Jurkat, Clone E6-1 (cell line): ENCODE measurements at regions not wholly inside any gene's neighbourhood (a gene's known extent, or its start where the extent isn't known, plus 50 kb on each side); places are given as distances from the start of the nearest gene placed in this dataset.

ENCODE experiments used
- DNase-seq: peaks from one replicate; pipeline ENCODE4 v3.0.0-alpha.2; 2011; ENCODE audit warnings: low read depth, low spot score
- H3K4me3 ChIP-seq: 2 replicates; pipeline ENCODE4 v1.5.1; 2011; ENCODE audit warnings: mild to moderate bottlenecking, low read length, control low read depth, moderate library complexity

DNA sequence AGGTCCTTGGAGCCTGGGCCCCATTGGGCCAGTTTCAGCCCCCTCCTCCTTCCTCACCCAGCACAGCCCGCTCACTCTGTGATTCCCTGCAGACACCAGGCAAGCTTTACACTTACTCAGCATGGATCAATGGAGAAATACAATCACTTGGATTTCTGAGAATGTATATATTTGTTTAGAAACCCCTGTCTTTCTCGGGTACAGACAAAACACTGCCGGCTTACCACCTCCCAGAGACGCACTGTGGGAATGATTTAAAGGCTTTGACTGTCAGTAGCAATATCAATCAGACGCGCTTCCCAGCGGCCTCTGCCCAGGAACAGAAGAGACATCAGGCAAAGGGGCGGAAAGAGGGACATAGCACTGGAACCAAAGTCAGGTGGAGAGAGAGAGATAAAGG lies 186.5 kb downstream of the MAFB start:
- no peak for DNase-seq
- no peak overlapping the region for H3K4me3 ChIP-seq

GRCh38 chr20:40499391-40499790 lies 189.6 kb downstream of the MAFB start:
- DNase-seq: no peak
- H3K4me3 ChIP-seq: no peak overlapping the region

- DNase-seq: no peak
Measured at GRCh38 chr20:40497899-40498691, 190.9 kb downstream of the MAFB start.

GRCh38 chr20:40495956-40496355 lies 193.1 kb downstream of the MAFB start:
- no peak overlapping the region for H3K4me3 ChIP-seq
- DNase-seq: no peak

More at GRCh38 chr20:40497899-40498691, 190.9 kb downstream of the MAFB start:
- H3K4me3 ChIP-seq: no peak overlapping the region

DNA sequence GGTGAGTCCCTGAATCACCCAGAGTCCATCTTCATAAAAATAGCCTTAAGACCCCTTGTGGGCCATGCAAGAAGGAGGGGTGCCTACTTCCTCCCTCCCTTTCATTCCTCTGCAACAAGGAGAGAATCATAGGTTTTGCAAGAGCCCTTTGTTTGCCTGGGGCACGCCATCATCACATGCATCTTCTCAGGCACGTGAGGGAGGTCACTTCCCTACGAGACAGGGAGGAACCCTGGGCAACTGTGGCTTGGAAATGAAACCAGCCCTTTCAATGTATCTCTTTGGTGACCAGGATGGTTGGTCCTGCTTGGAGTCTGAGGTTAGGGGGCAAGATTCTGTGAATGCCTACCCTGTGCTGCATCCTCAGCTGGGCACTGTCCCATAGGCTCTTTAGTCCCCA lies 194.8 kb downstream of the MAFB start:
- DNase-seq: no peak
- H3K4me3 ChIP-seq: no peak overlapping the region

DNA sequence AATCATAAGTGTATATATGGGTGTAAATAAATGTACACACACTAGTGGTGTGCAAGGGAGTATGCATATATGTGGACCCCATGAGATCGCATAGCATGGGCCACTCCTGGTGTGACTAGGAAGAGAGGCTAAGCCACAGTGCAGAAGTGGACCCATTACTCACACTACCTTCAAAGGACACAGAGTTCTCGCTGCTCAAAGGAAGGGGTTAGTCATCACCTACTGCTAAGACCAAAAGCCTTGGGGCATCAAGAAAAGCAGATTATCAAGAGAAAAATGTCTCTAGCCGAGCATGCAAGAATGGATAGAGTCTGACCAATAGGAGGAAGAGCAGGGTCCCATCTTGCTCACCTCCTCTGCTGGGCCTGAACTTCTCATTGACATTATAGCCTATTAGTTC lies 195.5 kb downstream of the MAFB start:
- no peak overlapping the region for H3K4me3 ChIP-seq
- DNase-seq: no peak

GRCh38 chr20:40493071-40493470 lies 196.0 kb downstream of the MAFB start:
- no peak overlapping the region for H3K4me3 ChIP-seq
- DNase-seq: no peak

DNA sequence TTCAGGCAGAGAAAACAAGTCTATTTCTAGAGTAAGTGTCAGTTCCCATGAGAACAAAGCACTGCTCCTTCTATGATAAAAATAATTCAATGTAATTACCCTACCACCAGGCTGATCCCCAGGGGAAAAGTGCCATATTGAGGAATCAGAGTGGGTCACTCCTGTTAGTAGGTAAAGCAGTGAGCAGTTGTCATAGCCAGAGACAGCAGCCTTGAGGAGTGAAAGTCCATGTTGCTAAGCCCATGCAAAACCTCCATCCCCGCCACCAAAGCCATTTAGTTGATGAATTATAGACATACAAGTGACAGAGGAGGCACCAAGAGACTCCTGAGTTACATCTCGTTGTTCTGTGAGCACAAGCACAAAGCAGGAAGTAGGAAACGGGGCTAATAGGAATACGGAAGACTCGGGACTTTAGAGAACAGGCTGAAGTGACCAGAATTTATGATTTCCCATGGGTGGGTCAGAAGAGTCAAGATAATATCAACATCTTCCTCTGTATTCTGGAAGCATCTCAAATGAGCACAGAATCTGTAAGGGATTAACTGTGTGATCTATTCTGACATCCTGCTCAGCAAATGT lies 197.9 kb downstream of the MAFB start:
- no peak for DNase-seq
- H3K4me3 ChIP-seq: no peak overlapping the region

DNA sequence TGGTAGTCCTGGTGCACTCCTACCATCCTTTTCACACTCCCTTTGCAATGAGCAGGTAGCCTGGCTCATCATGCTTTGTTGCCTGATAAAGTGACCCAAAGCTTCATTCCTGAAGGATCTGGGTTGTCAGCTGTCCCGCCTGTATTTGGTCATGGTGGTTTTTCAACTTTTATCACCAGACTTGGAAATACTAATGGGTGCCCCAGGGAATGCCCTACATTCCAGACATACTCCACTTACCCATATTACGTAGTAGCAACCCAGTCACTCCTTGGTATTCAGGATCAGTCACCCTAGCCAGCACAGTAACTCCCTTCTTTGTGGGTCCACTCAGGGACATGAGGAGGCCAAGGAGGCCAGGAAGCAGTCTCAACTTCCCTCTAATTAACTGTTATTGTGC lies 199.2 kb downstream of the MAFB start:
- no peak overlapping the region for H3K4me3 ChIP-seq
- DNase-seq: no peak

DNA sequence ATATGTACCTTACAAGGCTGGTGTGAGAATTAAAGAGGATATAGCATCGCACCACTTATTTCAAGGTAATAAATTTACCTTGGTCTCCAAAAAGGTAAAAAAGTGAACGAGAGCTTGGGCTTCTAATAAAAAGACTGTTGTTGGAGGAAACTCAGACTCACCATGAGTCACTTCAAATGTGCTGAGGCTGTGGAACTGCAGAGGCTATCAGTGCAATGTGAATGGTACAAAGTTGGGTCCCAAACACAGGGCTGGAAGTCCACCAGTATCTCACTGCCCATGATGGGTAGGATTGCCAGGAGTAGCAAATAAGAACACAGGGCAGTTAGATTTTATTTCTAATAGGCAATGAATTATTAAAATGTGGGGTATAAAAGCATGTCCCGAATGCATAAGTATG lies 200.6 kb downstream of the MAFB start:
- H3K4me3 ChIP-seq: no peak overlapping the region
- no peak for DNase-seq

DNA sequence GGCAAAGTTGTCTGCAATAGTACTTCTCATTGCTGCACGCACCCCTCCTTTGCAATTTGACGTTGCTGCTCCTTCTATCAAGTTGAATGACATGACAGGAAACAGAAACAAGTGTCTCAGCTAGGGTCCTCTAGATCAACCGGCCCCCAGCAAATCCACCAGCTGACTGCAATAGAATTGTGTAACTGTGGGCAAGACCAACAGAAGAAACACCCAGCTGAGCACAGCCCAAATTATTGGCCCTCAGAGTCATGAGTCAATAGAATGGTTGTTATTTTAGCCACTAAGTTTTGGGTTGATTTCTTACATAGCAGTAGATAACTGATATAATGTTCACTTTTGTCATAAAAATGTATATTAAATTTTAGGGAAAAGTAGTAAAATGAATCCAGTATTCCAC lies 202.7 kb downstream of the MAFB start:
- no peak overlapping the region for H3K4me3 ChIP-seq
- DNase-seq: no peak

DNA sequence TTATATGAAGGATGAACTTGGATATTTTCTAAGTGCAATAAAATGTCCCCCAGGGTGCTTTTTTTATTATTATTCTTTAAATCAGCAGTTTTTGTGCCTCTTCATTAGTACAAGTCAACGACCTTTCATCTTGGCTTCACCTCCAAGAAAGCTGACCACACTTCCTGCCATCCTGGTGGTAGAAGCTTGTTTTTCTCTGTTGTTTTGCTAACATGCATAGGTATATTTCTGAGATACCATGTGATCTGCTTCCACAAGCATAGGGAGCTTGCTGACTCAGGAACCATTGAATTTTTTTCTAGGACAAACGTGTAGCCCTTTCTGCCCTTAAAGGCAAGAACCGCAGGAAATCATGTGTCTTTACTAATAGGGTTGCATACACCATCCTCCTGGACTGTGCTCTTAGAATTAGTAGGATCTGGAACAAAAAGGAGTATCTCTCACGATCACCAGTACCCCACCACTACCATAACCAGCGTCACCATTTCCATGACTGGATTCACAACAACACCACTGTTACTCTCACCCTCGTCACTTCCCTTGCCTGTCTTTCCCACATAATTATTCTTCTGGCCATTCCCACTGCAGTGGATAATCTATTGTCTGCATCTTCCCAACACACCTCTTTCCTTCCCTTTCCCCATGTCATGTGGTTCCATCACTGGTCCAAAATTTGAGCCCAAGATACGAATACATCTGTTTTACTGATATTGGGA lies 207.1 kb downstream of the MAFB start:
- no peak for DNase-seq
- H3K4me3 ChIP-seq: no peak overlapping the region

- no peak for DNase-seq
Measured at GRCh38 chr20:40481337-40481736, 207.7 kb downstream of the MAFB start.

DNA sequence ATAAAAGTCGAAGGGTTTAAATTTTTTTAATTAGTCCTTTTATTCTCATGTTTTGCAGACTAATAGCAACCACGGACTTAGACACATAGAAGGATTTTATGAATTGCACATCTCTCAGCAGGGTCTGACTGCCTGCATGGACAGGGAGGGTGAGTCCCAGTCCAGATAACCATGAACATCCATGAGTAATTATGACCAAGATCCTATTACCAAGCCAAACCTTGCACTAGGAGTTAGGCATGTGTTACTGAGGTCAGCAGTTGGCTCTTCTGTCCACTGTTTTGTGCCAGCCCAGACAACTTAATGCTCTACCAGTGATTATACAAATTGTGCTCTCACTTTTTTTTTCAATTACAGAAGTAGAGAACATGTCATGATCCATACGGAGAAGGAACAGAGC lies 211.2 kb downstream of the MAFB start:
- H3K4me3 ChIP-seq: no peak overlapping the region
- DNase-seq: no peak

More at GRCh38 chr20:40481337-40481736, 207.7 kb downstream of the MAFB start:
- H3K4me3 ChIP-seq: no peak overlapping the region

- no peak overlapping the region for H3K4me3 ChIP-seq
- no peak for DNase-seq
Measured at GRCh38 chr20:40476461-40476860, 212.6 kb downstream of the MAFB start.

- H3K4me3 ChIP-seq: no peak overlapping the region
- DNase-seq: no peak
Measured at GRCh38 chr20:40472905-40473304, 216.1 kb downstream of the MAFB start.

DNA sequence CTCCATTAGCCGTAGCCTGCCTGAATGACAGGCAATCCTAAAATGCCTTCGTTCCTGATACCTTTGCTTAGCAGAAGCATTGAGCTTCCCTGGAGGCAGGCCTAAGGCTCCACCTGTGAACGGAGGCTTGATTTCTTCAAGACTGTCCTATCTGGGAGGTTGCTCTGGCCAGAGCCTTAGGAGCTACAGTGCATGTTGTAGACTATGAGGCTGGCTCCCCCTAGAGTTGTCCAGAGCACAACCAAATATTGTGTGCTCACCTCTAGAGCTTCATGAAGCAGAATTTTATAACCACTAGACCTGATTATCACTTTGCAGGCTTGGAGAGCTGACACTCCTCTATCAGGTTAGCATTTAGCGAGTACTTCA lies 217.8 kb downstream of the MAFB start:
- DNase-seq: peak; percentile 14
- no peak overlapping the region for H3K4me3 ChIP-seq

DNA sequence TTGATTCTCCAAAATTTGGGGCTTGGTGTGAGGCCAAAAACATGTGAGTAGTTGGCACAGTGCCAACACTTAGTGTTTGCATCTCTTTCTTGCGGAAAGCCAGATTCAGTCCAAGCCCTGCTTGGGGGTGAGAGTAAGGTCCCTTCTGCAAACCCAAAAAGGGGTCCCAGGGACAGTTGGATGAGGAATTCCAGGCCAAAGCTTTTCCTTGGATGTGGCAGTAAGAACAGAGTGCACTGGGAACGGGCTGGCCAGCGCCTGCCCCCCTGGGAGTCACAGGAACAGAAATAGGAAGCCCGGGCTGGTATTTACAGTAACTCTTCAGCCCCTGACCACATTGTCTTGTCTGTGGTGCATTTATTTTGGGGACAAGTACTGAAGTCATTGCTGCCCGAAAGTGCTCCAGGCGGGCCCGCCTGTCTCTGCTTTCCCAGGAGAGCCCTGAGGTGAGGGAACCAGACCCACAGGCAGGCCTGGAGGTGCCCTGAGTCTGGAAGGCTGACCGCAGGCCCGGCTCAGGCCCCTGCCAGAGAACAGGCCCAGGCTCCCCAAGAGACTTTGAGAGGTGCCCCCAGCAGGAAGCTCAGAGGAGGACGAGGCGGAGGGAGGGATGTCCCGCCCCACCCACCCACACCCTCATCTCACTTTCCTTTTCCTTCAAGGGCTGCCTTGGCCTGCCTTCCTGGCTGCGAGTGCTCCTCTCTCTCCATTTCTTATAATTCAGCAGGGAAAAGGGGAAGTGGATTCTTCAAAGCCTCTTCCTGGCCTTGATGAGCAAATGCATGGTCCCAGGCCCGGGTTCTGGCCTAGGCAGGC lies 218.4 kb downstream of the MAFB start:
- no peak for DNase-seq
- H3K4me3 ChIP-seq: no peak overlapping the region

DNA sequence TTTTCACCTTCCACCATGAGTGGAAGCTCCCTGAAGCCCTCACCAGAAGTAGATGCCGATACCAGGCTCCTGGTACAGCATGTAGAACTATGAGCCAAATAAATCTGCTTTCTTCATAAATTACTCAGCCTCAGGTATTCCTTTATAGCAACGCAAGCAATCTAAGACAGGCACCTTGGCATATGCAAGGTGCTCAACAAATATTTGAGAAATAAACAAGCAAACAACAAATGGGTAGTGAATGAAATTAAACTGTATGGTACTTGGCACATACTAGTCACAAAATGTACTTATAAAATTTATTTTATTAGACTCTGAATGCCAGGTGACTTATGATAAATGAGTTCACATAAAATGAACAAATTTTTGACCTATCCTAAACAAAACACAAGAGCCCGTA lies 220.3 kb downstream of the MAFB start:
- no peak for DNase-seq

More for the DNA sequence above, 220.3 kb downstream of the MAFB start:
- H3K4me3 ChIP-seq: no peak overlapping the region
